BE2C (cell line): ENCODE measurements at regions not wholly inside any gene's neighbourhood (a gene's known extent, or its start where the extent isn't known, plus 50 kb on each side); places are given as distances from the start of the nearest gene placed in this dataset.

Experiments used
- DNase-seq: peaks from one replicate; pipeline ENCODE4 v3.0.0-alpha.2; 2020
- H3K27me3 ChIP-seq: fragments of 250-450 bp; sonication (Bioruptor Pico); 2 replicates; pipeline ENCODE4 v1.5.1; 2020; ENCODE audit warnings: mild to moderate bottlenecking
- H3K36me3 ChIP-seq: fragments of 250-450 bp; sonication (Bioruptor Pico); 2 replicates; pipeline ENCODE4 v1.5.1; 2020; ENCODE audit warnings: mild to moderate bottlenecking
- H3K4me1 ChIP-seq: fragments of 250-450 bp; sonication (Bioruptor Pico); 2 replicates; pipeline ENCODE4 v1.5.1; 2020
- H3K4me3 ChIP-seq: 2 replicates; pipeline ENCODE4 v1.5.1; 2011; ENCODE audit warnings: low read depth, low read length
- H3K9me3 ChIP-seq: fragments of 250-450 bp; sonication (Bioruptor Pico); 2 replicates; pipeline ENCODE4 v1.5.1; 2020
- TF ChIP-seq, protein P1 (sequence below): IDR thresholded peaks from 2 replicates; pipeline ENCODE4 v1.5.1; 2012; ENCODE audit warnings: mild to moderate bottlenecking, low read depth, low read length

DNA sequence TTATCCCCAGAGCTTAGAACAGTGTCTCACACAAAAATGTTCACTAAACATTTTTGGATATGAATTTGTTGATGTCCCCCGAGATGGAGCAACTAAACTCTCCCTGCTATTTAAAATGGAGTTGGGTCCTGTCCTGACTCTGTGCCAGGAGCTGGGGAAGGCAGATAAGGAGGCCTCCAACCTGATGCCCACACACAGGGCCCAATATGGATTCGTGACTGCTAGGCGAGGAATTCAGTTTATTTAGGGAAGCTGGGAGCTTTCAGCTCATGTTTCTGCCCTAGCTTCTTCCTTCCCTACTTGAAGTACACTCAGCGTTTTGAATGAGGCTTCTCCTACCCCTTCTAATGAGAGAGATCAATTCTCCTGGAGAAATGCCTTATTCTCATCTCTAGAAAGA lies 373.0 kb upstream of the LARGE1 start:
- Histone ChIP-seq H3K9me3 (no peaks in the 10 kb centered on the region), H3K4me1 (no peaks in the 10 kb centered on the region), H3K36me3 (no peaks in the 10 kb centered on the region), H3K4me3 (no peak overlapping the region), H3K27me3 (no peaks in the 10 kb centered on the region)
- DNase-seq, result no peak
- TF ChIP-seq, protein P1, sequence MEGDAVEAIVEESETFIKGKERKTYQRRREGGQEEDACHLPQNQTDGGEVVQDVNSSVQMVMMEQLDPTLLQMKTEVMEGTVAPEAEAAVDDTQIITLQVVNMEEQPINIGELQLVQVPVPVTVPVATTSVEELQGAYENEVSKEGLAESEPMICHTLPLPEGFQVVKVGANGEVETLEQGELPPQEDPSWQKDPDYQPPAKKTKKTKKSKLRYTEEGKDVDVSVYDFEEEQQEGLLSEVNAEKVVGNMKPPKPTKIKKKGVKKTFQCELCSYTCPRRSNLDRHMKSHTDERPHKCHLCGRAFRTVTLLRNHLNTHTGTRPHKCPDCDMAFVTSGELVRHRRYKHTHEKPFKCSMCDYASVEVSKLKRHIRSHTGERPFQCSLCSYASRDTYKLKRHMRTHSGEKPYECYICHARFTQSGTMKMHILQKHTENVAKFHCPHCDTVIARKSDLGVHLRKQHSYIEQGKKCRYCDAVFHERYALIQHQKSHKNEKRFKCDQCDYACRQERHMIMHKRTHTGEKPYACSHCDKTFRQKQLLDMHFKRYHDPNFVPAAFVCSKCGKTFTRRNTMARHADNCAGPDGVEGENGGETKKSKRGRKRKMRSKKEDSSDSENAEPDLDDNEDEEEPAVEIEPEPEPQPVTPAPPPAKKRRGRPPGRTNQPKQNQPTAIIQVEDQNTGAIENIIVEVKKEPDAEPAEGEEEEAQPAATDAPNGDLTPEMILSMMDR, result no peak

DNA sequence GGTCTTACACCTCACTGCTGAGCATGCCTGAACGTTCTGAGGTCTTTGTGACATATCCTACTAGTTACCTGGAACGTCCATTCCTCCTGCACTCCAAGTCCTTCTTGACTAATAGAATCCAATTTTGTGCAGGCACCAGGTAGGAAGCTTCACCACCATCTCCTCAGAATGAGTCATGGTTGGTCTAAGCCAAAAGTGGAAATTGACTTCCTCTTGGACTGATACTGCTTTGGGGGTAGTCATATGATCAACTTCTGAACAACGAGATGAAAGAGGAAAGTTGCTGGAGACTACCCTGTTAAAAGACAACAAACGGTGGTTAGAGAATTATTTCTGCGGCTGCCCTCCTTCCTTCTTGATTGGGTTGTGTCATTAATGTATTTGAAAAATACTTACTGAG lies 374.2 kb upstream of the LARGE1 start:
- no peak for DNase-seq
- TF ChIP-seq, protein P1, result no peak
- Histone ChIP-seq H3K4me3 (no peak overlapping the region), H3K9me3 (no peaks in the 10 kb centered on the region), H3K36me3 (no peaks in the 10 kb centered on the region), H3K27me3 (no peaks in the 10 kb centered on the region), H3K4me1 (no peaks in the 10 kb centered on the region)

DNA sequence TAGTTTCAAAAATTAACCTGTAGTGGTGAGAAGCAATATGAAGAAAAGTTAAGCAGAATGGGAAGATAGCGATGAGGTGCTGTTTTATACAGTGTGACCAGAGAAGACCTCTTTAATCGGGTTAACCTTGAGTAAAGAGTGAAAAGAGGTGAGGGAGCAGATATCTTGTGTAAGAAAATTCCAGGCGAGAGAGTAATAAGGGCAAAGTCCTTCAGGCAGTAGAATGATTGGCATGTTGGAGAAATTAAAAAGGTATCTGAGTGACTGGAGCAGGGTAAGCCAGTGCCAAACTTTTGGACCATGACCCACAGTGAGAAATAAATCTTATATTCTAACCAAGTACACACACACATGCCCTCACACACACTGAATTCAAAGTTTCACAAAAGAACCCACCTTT lies 374.7 kb upstream of the LARGE1 start:
- Histone ChIP-seq H3K4me3 (no peak overlapping the region), H3K36me3 (no peaks in the 10 kb centered on the region), H3K9me3 (no peaks in the 10 kb centered on the region), H3K4me1 (no peaks in the 10 kb centered on the region), H3K27me3 (no peaks in the 10 kb centered on the region)
- no peak for DNase-seq
- TF ChIP-seq, protein P1, result no peak

DNA sequence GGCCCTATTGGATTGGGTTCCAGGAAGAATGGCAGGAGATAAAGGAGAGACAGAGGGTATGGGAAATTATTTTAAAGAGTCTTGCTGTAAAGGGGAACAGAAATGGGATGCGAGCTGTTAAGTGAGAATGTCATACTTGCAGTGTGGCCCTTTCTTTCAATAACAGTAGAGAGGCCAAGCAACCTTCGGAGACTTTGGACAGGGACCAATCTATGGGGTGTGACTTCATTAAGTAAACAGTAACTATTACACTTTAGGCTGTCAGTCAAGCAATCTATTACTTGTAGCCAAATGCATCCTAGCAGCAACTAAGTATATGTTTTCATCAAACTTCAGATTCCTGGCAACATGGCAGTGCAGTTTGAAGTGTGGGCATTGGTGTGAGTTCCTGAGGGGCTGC lies 376.2 kb upstream of the LARGE1 start:
- H3K4me3 ChIP-seq, result no peak overlapping the region
- DNase-seq, result no peak
- H3K27me3 ChIP-seq, result no peaks in the 10 kb centered on the region
- peaks cover 2% of the 10 kb centered on the region for H3K9me3 ChIP-seq
- H3K36me3 ChIP-seq, result no peaks in the 10 kb centered on the region
- TF ChIP-seq, protein P1, result no peak
- no peaks in the 10 kb centered on the region for H3K4me1 ChIP-seq

DNA sequence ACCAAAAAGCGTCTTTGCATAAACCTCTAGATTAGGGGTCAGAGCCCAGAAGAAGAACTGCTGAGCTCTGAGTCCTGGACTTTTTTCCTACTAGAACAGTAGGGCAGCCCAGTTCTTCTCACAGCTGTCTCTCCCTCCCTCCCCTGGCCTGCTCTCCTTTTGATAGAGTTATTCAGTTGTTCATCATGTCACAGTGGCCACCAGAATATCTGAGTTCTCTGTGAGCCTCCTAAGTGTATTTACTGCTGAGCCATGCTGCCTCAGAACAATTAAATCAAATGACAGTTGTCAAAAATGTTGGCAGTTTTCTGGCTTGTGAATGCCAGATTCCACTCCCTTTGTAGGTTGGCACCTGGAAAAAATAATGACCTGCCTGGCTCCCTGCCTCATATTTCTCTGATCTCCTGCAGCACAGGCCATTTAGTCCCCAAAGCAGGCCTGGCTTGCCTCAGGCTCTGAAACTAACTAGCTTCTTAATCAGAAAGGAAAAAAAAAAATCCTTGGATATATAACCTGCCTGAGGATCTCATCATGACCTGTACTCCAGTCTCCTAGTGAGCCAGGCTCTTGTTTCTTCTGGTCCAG lies 377.4 kb upstream of the LARGE1 start:
- Histone ChIP-seq H3K4me1 (no peaks in the 10 kb centered on the region), H3K36me3 (no peaks in the 10 kb centered on the region), H3K4me3 (no peak overlapping the region), H3K9me3 (peaks cover 5% of the 10 kb centered on the region), H3K27me3 (no peaks in the 10 kb centered on the region)
- DNase-seq, result no peak
- TF ChIP-seq, protein P1, result no peak

DNA sequence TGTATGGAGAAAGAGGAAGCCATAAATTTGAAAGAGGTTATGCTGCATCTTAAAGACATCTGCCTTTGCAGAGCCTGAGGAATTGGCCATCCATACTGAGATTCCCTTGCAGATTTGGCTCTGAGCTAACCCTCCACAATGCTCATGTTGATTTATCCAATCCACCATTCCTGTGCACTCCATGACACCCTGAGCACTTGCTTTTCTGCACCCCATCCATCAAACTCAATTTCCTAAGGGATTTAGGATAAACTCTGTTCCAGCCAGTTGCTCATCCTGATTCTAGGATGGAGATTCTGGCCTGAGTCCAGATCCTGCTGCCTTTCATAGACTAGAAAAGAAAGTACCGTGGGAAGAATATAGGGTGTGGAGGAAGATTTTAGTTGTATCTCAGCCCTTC lies 379.2 kb upstream of the LARGE1 start:
- Histone ChIP-seq H3K36me3 (no peaks in the 10 kb centered on the region), H3K27me3 (no peaks in the 10 kb centered on the region), H3K9me3 (peaks cover 7% of the 10 kb centered on the region), H3K4me3 (no peak overlapping the region), H3K4me1 (no peaks in the 10 kb centered on the region)
- TF ChIP-seq, protein P1, result no peak
- DNase-seq, result no peak
